Hepatocyte (in vitro differentiated cells): ENCODE measurements at regions not wholly inside any gene's neighbourhood (a gene's known extent, or its start where the extent isn't known, plus 50 kb on each side); places are given as distances from the start of the nearest gene placed in this dataset.

Experiments
- EZH2 ChIP-seq: fragments of 200-600 bp; sonication (generic); IDR thresholded peaks from 2 replicates; pipeline ENCODE4 v1.6.1; 2016; ENCODE audit warnings: antibody characterized with exemption, mild to moderate bottlenecking, borderline replicate concordance
- TF ChIP-seq, protein P1 (sequence below): fragments of 200-600 bp; sonication (generic); IDR thresholded peaks from 2 replicates; pipeline ENCODE4 v1.5.1; 2016; ENCODE audit warnings: antibody characterized with exemption, mild to moderate bottlenecking; ENCODE audit not compliant: poor library complexity

DNA sequence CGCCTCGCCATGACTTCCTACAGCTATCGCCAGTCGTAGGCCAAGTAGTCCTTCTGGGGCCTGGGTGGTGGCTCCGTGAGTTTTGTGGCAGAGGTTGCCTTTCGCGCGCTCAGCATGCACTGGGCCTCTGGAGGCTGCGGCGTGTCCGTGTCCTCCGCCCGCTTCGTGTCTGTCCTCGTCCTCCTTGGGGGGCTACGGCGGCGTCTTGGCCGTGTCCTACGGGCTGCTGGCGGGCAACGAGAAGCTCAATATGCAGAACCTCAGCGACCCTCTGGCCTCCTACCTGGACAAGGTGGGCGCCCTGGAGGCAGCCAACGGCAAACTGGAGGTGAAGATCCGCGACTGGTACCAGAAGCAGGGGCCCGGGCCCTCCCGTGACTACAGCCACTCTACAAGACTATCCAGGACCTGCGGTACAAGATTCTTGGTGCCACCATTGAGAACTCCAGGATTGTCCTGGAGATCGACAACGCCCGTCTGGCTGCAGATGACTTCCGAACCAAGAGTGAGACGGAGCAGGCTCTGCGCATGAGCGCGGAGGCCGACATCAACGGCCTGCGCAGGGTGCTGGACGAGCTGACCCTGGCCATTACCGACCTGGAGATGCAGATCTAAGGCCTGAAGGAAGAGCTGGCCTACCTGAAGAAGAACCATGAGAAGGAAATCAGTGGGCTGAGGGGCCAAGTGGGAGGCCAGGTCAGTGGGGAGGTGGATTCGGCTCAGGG is 296.3 kb downstream of the OGFRL1 start:
- TF ChIP-seq, protein P1, sequence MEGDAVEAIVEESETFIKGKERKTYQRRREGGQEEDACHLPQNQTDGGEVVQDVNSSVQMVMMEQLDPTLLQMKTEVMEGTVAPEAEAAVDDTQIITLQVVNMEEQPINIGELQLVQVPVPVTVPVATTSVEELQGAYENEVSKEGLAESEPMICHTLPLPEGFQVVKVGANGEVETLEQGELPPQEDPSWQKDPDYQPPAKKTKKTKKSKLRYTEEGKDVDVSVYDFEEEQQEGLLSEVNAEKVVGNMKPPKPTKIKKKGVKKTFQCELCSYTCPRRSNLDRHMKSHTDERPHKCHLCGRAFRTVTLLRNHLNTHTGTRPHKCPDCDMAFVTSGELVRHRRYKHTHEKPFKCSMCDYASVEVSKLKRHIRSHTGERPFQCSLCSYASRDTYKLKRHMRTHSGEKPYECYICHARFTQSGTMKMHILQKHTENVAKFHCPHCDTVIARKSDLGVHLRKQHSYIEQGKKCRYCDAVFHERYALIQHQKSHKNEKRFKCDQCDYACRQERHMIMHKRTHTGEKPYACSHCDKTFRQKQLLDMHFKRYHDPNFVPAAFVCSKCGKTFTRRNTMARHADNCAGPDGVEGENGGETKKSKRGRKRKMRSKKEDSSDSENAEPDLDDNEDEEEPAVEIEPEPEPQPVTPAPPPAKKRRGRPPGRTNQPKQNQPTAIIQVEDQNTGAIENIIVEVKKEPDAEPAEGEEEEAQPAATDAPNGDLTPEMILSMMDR, result no peak
- TF ChIP-seq EZH2, result no peak
